CD14-positive monocyte (primary cell): ENCODE measurements at regions not wholly inside any gene's neighbourhood (a gene's known extent, or its start where the extent isn't known, plus 50 kb on each side); places are given as distances from the start of the nearest gene placed in this dataset.

Experiments
- DNase-seq, 3 donors: peaks; one replicate each; pipeline ENCODE4 v3.0.0-alpha.2; 2011 to 2022
- H2AFZ ChIP-seq: 2 replicates; pipeline ENCODE4 v1.6.0; 2012; ENCODE audit warnings: mild to moderate bottlenecking, low read depth, low read length, inconsistent platforms; ENCODE audit not compliant: insufficient read depth, poor library complexity, severe bottlenecking
- H3K27ac ChIP-seq, 2 donors: 1 replicate in 1 of 2; 2 replicates in 1 of 2; pipeline ENCODE4 v1.5.1; 2012 to 2013; ENCODE audit warnings: low read length in 2 of 2, control low read depth in 1 of 2, inconsistent platforms in 1 of 2, low read depth in 1 of 2, mild to moderate bottlenecking in 1 of 2
- H3K27me3 ChIP-seq, 2 donors: one replicate each; pipeline versions ENCODE4 v1.6.0 to v1.6.1; 2011 to 2013; ENCODE audit warnings: low read length in 2 of 2; ENCODE audit not compliant: control insufficient read depth in 2 of 2, insufficient read depth in 2 of 2
- H3K36me3 ChIP-seq, 2 donors: replicated peaks in 1 of 2; 1 replicate in 1 of 2; 2 replicates in 1 of 2; pipeline versions ENCODE4 v1.5.1 to v1.6.1; 2012 to 2013; ENCODE audit warnings: low read length in 2 of 2, control low read depth in 1 of 2, inconsistent platforms in 1 of 2, mild to moderate bottlenecking in 1 of 2; ENCODE audit not compliant: insufficient read depth in 2 of 2, control insufficient read depth in 1 of 2
- H3K4me1 ChIP-seq, 2 donors: 1 replicate in 1 of 2; 2 replicates in 1 of 2; pipeline versions ENCODE4 v1.5.1 to v1.6.1; 2012 to 2013; ENCODE audit warnings: low read length in 2 of 2, control low read depth in 1 of 2, inconsistent platforms in 1 of 2, mild to moderate bottlenecking in 1 of 2, moderate library complexity in 1 of 2; ENCODE audit not compliant: insufficient read depth in 2 of 2, control insufficient read depth in 1 of 2
- H3K4me2 ChIP-seq: replicated peaks from 2 replicates; pipeline ENCODE3; 2012; ENCODE audit warnings: low read length, moderate library complexity, mild to moderate bottlenecking; ENCODE audit not compliant: poor library complexity, severe bottlenecking; ENCODE audit errors: extremely low read depth
- H3K4me3 ChIP-seq, 3 experiments: fragments of 200-600 bp in 1 of 3; sonication (generic) in 1 of 3; replicated peaks in 1 of 3; 1 replicate in 2 of 3; 2 replicates in 1 of 3; pipeline ENCODE4 v1.5.1; 2011 to 2013; ENCODE audit warnings: low read length in 3 of 3, mild to moderate bottlenecking in 3 of 3, control low read depth in 2 of 3, low read depth in 2 of 3, inconsistent platforms in 1 of 3, moderate library complexity in 1 of 3
- H3K79me2 ChIP-seq: 2 replicates; pipeline ENCODE4 v1.6.0; 2012; ENCODE audit warnings: mild to moderate bottlenecking, control low read depth, inconsistent platforms, low read length, moderate library complexity; ENCODE audit not compliant: insufficient read depth
- H3K9ac ChIP-seq: 2 replicates; pipeline ENCODE4 v1.6.0; 2017; ENCODE audit warnings: low read length, mild to moderate bottlenecking; ENCODE audit not compliant: insufficient read depth, poor library complexity, severe bottlenecking
- H3K9me3 ChIP-seq, 2 donors: replicated peaks in 1 of 2; 1 replicate in 1 of 2; 2 replicates in 1 of 2; pipeline versions ENCODE4 v1.5.1 to v1.6.1; 2012 to 2013; ENCODE audit warnings: low read length in 2 of 2, control low read depth in 1 of 2; ENCODE audit not compliant: control insufficient read depth in 1 of 2, insufficient read depth in 1 of 2
- H4K20me1 ChIP-seq: 2 replicates; pipeline ENCODE4 v1.6.0; 2012; ENCODE audit warnings: mild to moderate bottlenecking, low read length, control low read depth, moderate library complexity; ENCODE audit not compliant: insufficient read depth
- H3K27ac Mint-ChIP-seq, 7 donors: one replicate each; pipeline ENCODE4 v1.8.0; 2020; ENCODE audit warnings: mild to moderate bottlenecking in 7 of 7, mixed read lengths in 7 of 7, moderate library complexity in 6 of 7, inconsistent platforms in 2 of 7
- H3K27me3 Mint-ChIP-seq, 3 donors: one replicate each; pipeline ENCODE4 v1.8.0; 2021 to 2022; ENCODE audit warnings: low read depth in 3 of 3, mild to moderate bottlenecking in 3 of 3, mixed read lengths in 3 of 3, moderate library complexity in 3 of 3, inconsistent platforms in 1 of 3
- H3K36me3 Mint-ChIP-seq, 2 donors: one replicate each; pipeline ENCODE4 v1.8.0; 2020; ENCODE audit warnings: mixed read lengths in 2 of 2, inconsistent platforms in 1 of 2, mild to moderate bottlenecking in 1 of 2
- H3K4me1 Mint-ChIP-seq: one replicate; pipeline ENCODE4 v1.8.0; 2020; ENCODE audit warnings: mild to moderate bottlenecking, mixed read lengths
- H3K4me3 Mint-ChIP-seq, 2 donors: one replicate each; pipeline ENCODE4 v1.8.0; 2020; ENCODE audit warnings: mild to moderate bottlenecking in 2 of 2, mixed read lengths in 2 of 2, moderate library complexity in 1 of 2
- H3K9me3 Mint-ChIP-seq, 7 donors: one replicate each; pipeline ENCODE4 v1.8.0; 2020 to 2022; ENCODE audit warnings: mixed read lengths in 7 of 7, mild to moderate bottlenecking in 6 of 7, moderate library complexity in 6 of 7, inconsistent platforms in 2 of 7
- WGBS: methylation state at CpG from one replicate; pipeline ENCODE4 v1.1.5; 2013; ENCODE audit warnings: missing lambda C conversion rate; ENCODE audit not compliant: insufficient coverage; 5-methylcytosine and 5-hydroxymethylcytosine counted together
- intact Hi-C, 2 donors: fragments of 100-400 bp; cut with micrococcal nuclease; formaldehyde crosslinking; loops; one replicate each; pipeline versions ENCODE4 v1.15.0 to v1.15.1; 2023
- TF ChIP-seq, protein P1 (sequence below): fragments of 200-600 bp; IDR thresholded peaks from one replicate; pipeline ENCODE4 v1.8.0; 2022; ENCODE audit warnings: antibody characterized with exemption, mild to moderate bottlenecking

DNA sequence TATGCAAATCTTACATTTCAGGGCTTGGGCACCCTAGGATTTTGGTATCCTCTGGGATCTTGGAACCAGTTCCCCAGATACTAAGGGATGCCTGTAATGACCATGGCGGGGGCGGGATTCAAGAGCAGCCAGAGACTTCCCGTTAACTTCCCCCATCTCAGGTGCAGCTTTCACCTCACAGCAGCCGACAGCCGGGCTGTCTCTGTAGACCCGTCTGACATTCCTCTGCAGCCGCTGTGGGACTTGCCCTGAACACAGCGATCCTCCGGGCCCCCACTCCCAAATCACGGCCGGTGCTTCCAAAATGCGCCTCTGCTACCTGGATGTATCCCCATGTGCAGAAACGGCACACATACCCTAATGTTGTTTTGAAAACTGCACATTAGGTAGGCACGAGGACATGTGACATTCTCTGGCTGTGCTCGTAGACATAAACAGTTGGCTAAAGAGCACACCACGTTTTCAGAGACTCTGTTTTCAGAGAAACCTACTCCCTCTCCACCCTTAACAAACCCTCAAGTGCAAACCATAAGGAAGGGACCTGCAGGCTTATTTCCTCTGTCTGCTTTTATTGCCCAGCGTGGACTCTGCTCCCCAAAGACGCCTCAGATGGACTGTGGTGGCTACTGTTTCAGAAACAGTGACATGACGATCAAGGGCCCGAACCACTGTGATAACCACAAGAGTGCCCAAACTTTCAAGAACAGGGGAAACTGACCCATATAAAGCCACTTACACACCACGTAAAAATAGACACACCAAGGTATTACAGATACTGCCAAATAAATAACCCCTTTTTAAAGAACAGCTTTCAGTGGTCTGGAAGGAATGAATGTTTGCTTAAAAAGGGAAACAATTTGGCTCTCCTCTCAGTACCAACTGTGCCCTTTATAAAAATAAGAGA is 72.9 kb upstream of the FOXC1 start:
- DNase-seq: no peak
- Histone ChIP-seq H4K20me1 (no peaks in the 10 kb centered on the region), H3K4me3 (no peak overlapping the region), H3K4me1 (no peaks in the 10 kb centered on the region), H3K79me2 (no peaks in the 10 kb centered on the region), H3K36me3 (no peaks in the 10 kb centered on the region), H2AFZ (no peak overlapping the region), H3K27me3 (no peaks in the 10 kb centered on the region), H3K4me2 (no peak overlapping the region), H3K9me3 (no peaks in the 10 kb centered on the region), H3K27ac (no peak overlapping the region), H3K9ac (no peak overlapping the region)
- TF ChIP-seq, protein P1, sequence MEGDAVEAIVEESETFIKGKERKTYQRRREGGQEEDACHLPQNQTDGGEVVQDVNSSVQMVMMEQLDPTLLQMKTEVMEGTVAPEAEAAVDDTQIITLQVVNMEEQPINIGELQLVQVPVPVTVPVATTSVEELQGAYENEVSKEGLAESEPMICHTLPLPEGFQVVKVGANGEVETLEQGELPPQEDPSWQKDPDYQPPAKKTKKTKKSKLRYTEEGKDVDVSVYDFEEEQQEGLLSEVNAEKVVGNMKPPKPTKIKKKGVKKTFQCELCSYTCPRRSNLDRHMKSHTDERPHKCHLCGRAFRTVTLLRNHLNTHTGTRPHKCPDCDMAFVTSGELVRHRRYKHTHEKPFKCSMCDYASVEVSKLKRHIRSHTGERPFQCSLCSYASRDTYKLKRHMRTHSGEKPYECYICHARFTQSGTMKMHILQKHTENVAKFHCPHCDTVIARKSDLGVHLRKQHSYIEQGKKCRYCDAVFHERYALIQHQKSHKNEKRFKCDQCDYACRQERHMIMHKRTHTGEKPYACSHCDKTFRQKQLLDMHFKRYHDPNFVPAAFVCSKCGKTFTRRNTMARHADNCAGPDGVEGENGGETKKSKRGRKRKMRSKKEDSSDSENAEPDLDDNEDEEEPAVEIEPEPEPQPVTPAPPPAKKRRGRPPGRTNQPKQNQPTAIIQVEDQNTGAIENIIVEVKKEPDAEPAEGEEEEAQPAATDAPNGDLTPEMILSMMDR: no peak
- peaks cover 0 to 3% (median 0%) of the 10 kb centered on the region in 3 donors for H3K27me3 Mint-ChIP-seq
- WGBS: 87% methylated on average over 19 of the region's 21 CpGs
- H3K4me3 Mint-ChIP-seq: no peak overlapping the region
- intact Hi-C loops: no loop called here
- H3K27ac Mint-ChIP-seq: peak overlapping the region in 1 of 7 donors; percentile 66
- peaks cover 2% of the 10 kb centered on the region for H3K4me1 Mint-ChIP-seq
- H3K9me3 Mint-ChIP-seq: no peaks in the 10 kb centered on the region
- H3K36me3 Mint-ChIP-seq: peaks cover 1 to 7% of the 10 kb centered on the region in 2 donors

DNA sequence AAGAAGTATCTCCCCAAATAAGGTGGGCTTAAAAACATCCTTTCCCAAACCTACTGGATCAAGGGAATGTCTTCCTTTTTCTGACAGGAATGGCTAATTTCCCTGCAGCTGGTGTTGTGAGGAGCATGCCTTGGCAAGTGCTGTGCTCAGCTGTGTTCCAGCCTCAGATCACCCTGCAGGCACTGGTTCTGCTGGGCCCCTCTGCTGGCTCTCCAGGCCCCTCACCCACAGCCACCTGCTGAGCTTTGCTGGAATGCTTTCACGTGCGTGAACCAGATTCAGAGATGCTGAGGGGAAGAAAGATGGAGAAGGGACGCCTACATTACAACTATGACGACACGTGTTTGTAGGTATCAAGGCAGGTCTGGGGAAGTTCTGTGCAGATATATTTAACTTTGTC is 71.3 kb upstream of the FOXC1 start:
- H3K79me2 ChIP-seq: no peaks in the 10 kb centered on the region
- peaks cover 0 to 3% (median 0%) of the 10 kb centered on the region in 7 donors for H3K9me3 Mint-ChIP-seq
- peaks cover 3 to 9% of the 10 kb centered on the region in 2 donors for H3K36me3 Mint-ChIP-seq
- no CpG with 5 or more reads among the region's 5 CpGs for WGBS
- H3K27ac ChIP-seq: no peak overlapping the region
- no peak overlapping the region for H3K27ac Mint-ChIP-seq
- no peaks in the 10 kb centered on the region for H3K27me3 ChIP-seq
- no peak overlapping the region for H3K4me3 Mint-ChIP-seq
- no peak overlapping the region for H3K4me2 ChIP-seq
- H3K4me1 ChIP-seq: no peaks in the 10 kb centered on the region
- DNase-seq: no peak
- TF ChIP-seq, protein P1: no peak
- H2AFZ ChIP-seq: no peak overlapping the region
- no peak overlapping the region for H3K4me3 ChIP-seq
- no peak overlapping the region for H3K9ac ChIP-seq
- intact Hi-C loops: no loop called here
- H3K36me3 ChIP-seq: no peaks in the 10 kb centered on the region
- peaks cover 2% of the 10 kb centered on the region for H3K4me1 Mint-ChIP-seq
- H4K20me1 ChIP-seq: no peaks in the 10 kb centered on the region
- H3K9me3 ChIP-seq: no peaks in the 10 kb centered on the region
- peaks cover 0 to 3% (median 0%) of the 10 kb centered on the region in 3 donors for H3K27me3 Mint-ChIP-seq
